Chondrocyte (in vitro differentiated cells): ENCODE measurements at regions not wholly inside any gene's neighbourhood (a gene's known extent, or its start where the extent isn't known, plus 50 kb on each side); places are given as distances from the start of the nearest gene placed in this dataset.

Experiments used
- DNase-seq: peaks from one replicate; pipeline ENCODE4 v3.0.0; 2021; ENCODE audit warnings: mixed read lengths, low spot score
- H3K27ac Mint-ChIP-seq: one replicate; pipeline ENCODE4 v1.8.0; 2021; ENCODE audit warnings: mild to moderate bottlenecking, moderate library complexity, mixed read lengths; ENCODE audit not compliant: unreplicated experiment
- H3K27me3 Mint-ChIP-seq: 2 replicates; pipeline ENCODE4 v1.8.0; 2021; ENCODE audit warnings: low read depth, mixed read lengths
- H3K36me3 Mint-ChIP-seq: 2 replicates; pipeline ENCODE4 v1.8.0; 2021; ENCODE audit warnings: low read depth, mixed read lengths
- H3K4me1 Mint-ChIP-seq: 2 replicates; pipeline ENCODE4 v1.8.0; 2021; ENCODE audit warnings: low read depth, mild to moderate bottlenecking, mixed read lengths
- H3K4me3 Mint-ChIP-seq: one replicate; pipeline ENCODE4 v1.8.0; 2021; ENCODE audit warnings: mild to moderate bottlenecking, moderate library complexity, mixed read lengths; ENCODE audit not compliant: unreplicated experiment
- H3K9me3 Mint-ChIP-seq: 2 replicates; pipeline ENCODE4 v1.8.0; 2021; ENCODE audit warnings: low read depth, mixed read lengths
- TF ChIP-seq, protein P1 (sequence below): fragments of 200-600 bp; sonication (generic); IDR thresholded peaks from 2 replicates; pipeline ENCODE4 v1.5.0; 2021; ENCODE audit warnings: antibody characterized with exemption, mild to moderate bottlenecking, moderate library complexity

DNA sequence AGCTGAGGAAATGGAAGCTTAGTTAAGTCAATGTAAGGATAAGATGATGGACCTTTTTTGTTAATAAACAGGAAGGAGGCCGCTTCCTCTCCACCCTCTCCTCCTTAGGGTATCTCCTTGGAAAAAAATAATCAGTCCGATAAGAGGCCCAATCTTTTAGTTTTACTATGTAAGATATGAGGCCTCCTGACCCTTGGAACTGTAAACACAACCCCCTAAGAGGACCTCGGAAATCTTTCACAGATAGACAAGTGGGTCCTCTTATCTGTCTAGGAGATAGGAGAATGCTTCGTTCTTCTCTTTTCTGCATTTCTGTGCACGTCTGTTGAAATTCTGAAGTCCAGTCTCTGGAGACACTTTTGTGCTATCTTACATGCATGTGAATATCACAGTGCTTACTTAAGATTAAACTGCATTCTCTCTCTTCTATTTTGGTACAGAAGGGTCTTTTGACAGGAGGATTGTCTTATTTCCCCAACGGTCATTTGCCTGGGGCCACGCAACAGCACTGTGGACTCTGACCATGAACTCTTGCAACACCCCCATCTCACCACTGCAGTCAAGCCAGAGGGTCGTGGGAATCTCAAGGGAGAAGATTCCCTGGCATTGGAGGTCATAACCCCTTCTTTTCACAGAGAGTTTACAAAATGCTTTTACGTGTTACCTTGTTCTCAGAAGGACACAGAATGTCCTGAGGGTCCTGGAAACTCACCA, 313.0 kb upstream of the RTL1 start:
- H3K36me3 Mint-ChIP-seq = peaks cover 5% of the 10 kb centered on the region
- no peak overlapping the region for H3K27ac Mint-ChIP-seq
- H3K4me1 Mint-ChIP-seq = no peaks in the 10 kb centered on the region
- peaks cover 5% of the 10 kb centered on the region for H3K9me3 Mint-ChIP-seq
- H3K4me3 Mint-ChIP-seq = no peak overlapping the region
- H3K27me3 Mint-ChIP-seq = peaks cover 6% of the 10 kb centered on the region
- no peak for DNase-seq
- TF ChIP-seq, protein P1, sequence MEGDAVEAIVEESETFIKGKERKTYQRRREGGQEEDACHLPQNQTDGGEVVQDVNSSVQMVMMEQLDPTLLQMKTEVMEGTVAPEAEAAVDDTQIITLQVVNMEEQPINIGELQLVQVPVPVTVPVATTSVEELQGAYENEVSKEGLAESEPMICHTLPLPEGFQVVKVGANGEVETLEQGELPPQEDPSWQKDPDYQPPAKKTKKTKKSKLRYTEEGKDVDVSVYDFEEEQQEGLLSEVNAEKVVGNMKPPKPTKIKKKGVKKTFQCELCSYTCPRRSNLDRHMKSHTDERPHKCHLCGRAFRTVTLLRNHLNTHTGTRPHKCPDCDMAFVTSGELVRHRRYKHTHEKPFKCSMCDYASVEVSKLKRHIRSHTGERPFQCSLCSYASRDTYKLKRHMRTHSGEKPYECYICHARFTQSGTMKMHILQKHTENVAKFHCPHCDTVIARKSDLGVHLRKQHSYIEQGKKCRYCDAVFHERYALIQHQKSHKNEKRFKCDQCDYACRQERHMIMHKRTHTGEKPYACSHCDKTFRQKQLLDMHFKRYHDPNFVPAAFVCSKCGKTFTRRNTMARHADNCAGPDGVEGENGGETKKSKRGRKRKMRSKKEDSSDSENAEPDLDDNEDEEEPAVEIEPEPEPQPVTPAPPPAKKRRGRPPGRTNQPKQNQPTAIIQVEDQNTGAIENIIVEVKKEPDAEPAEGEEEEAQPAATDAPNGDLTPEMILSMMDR = no peak

DNA sequence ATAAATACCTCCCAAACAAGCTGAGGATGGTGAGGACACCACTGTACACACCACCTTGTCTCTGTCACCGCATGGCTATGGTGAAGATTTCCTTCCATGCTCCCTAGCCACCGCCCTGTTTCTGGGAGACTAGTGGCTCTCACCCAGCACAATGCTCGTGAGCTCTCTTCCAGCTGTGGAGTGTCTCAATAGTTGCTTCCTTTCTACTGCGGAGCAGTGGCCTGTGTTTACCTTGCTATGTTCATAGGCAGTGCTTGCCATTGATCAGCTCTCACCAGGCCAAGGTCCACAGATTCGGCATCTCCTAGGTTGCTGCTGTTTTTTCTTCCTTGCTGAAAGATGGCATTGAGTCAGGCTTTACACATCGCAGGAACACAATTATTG, 313.6 kb upstream of the RTL1 start:
- Mint-ChIP-seq H3K36me3 (peaks cover 3% of the 10 kb centered on the region), H3K4me1 (no peaks in the 10 kb centered on the region), H3K27ac (no peak overlapping the region), H3K4me3 (no peak overlapping the region), H3K27me3 (peaks cover 6% of the 10 kb centered on the region), H3K9me3 (peaks cover 2% of the 10 kb centered on the region)
- DNase-seq = no peak
- TF ChIP-seq, protein P1 = no peak

DNA sequence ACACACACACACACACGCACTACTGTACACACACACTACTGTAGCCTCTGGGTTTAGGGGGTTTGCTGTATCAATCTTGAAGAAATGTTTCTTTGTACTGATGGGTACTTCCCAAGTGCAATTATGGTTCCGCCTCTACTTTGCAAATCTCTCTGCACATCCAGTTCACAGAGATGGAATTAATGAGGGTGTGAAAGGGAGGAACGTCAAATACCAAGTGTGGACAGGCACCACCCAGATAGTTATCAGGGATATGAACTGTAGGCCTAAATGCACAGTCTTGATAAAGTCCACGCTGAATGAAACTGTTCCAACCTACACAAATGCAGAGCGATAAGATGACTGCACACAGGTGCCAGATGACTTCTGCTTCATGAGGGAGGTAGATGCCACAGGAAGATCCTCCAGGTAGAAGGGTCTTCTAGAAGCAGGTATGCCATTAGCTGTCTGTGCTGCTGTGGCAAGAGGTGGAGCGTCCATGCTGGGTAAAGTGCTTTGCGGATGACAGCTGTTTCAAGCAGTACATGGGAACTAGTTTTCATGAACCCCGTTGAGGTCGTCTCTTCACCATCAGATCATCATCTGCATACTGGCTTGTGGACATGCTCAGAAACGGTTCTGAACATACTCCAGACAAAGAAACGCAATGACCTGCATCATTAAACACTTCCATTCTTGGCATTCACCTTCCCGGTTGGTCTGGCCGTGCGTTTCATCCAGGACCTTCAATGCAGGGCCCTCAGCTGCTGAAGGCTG, 314.3 kb upstream of the RTL1 start:
- H3K4me1 Mint-ChIP-seq = no peaks in the 10 kb centered on the region
- H3K4me3 Mint-ChIP-seq = no peak overlapping the region
- TF ChIP-seq, protein P1 = no peak
- no peaks in the 10 kb centered on the region for H3K9me3 Mint-ChIP-seq
- DNase-seq = no peak
- H3K27me3 Mint-ChIP-seq = peaks cover 6% of the 10 kb centered on the region
- peaks cover 2% of the 10 kb centered on the region for H3K36me3 Mint-ChIP-seq
- no peak overlapping the region for H3K27ac Mint-ChIP-seq

DNA sequence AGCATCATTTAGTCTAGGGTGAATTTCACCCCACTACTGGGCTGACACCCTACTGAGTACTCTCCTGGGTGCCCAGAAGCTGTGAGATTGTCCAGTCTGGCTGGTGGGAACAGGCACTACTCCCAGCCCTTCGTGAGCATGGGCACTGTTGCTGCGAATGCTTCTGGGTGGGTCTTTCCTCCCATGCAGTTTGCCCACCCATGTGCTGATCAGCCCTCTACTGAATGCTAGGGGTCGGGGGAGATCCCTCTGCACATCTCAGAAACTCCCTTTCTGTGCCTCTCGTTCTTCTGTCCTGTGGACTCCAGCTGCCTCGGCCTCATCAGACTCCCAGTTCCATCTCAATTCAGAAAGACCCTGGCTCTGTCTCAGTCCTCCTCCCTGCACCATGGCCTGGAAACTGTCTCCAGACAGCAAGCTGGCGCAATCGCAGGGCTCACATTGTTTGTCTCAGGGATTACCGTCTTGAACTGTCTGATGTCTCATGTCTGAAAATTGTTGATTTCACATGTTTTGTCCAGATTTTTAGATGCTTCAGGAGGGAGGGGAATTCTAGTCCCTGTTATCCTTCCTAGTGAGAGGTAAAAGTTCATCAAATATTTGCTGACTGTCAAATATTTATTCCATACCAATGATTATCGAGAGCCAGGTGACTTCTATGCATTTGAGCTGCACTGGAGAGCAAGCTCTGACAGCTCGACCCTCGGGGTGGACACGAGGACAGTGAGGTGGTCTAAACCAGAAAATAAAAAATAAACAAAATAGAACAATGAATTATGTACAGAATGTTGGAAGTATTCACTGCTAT, 316.6 kb upstream of the RTL1 start:
- no peak for DNase-seq
- TF ChIP-seq, protein P1 = no peak
- no peak overlapping the region for H3K4me3 Mint-ChIP-seq
- no peaks in the 10 kb centered on the region for H3K9me3 Mint-ChIP-seq
- H3K36me3 Mint-ChIP-seq = peaks cover 2% of the 10 kb centered on the region
- peaks cover 14% of the 10 kb centered on the region for H3K27me3 Mint-ChIP-seq
- H3K4me1 Mint-ChIP-seq = no peaks in the 10 kb centered on the region
- H3K27ac Mint-ChIP-seq = no peak overlapping the region

DNA sequence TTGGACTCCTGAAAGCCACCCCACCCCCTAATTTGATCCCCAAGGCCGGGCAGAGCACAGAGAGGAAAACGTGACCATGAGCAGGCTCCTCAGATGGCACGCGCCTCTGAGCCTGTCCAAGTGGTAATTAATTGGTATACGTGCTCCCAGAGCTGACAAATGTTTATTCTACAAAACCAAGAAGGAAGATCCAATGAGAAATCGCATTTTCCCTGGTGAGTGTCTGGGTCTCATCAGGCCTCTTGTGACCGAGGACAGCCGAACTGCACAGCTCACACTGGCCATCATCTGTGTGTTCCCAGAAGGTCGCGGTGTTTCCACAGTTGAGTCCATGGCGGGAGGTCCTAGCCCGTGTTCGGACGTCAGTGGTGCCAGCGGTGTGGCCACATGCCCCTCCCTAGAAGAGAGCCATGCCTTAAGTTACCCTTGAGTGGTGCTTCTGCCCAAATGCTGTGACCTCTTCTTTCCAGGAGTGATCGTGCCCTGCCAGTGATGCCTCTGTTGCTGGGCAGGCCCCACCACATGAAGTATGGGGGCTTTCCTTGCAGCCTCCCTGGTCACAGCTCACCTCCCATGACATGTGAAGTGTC, 317.5 kb upstream of the RTL1 start:
- Mint-ChIP-seq H3K27me3 (peaks cover 14% of the 10 kb centered on the region), H3K27ac (no peak overlapping the region), H3K4me1 (peaks cover 4% of the 10 kb centered on the region), H3K4me3 (no peak overlapping the region), H3K9me3 (no peaks in the 10 kb centered on the region), H3K36me3 (peaks cover 2% of the 10 kb centered on the region)
- TF ChIP-seq, protein P1 = no peak
- DNase-seq = no peak
